ENCODE measurements at regions not wholly inside any gene's neighbourhood (a gene's known extent, or its start where the extent isn't known, plus 50 kb on each side); places are given as distances from the start of the nearest gene placed in this dataset.
"Not testable (repeated sequence)": the region's sequence is repeated elsewhere in the genome, so short reads cannot be mapped to it uniquely, and the experiment has no call there.

DNA sequence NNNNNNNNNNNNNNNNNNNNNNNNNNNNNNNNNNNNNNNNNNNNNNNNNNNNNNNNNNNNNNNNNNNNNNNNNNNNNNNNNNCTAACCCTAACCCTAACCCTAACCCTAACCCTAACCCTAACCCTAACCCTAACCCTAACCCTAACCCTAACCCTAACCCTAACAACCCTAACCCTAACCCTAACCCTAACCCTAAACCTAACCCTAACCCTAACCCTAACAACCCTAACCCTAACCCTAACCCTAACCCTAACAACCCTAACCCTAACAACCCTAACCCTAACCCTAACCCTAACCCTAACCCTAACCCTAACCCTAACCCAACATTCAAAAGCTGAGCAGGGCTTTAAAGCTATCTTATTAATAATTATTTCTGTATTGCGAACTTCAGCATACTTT is 182.5 kb upstream of the FAM20C start:
- DNase-seq = not testable (repeated sequence)

DNA sequence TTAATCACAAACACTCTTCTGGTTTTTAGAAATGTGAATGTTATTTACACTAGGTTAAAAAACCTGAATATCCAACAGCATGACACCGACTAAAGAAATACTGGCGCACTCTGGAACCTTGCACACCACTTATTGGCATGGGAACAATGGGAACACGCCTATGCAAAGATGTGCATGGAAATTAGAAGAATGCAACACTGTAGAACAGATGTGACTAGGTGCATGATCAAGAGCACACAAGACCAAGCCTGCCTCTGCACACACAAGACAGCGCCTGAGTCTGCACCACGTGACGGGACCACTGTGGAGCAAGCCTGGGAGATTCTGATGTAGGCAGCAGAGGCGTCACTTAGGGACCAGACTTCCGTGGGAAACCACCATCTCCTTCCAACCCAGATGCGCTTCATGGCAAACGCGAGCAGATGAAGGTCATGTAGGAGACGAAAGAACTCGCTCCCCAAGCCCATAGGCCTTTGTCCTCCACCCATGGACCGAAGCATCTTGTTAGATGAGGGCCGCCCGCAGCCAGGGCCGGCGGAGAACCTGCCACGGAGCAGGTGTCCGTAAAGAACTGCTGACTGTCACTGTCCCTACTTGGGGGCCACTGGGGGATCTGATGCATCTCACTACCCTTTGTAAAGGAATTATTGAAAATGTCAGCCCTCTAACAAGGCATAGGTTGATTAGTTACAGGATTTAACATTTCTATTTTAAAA is 159.6 kb upstream of the FAM20C start:
- not testable (repeated sequence) for DNase-seq

DNA sequence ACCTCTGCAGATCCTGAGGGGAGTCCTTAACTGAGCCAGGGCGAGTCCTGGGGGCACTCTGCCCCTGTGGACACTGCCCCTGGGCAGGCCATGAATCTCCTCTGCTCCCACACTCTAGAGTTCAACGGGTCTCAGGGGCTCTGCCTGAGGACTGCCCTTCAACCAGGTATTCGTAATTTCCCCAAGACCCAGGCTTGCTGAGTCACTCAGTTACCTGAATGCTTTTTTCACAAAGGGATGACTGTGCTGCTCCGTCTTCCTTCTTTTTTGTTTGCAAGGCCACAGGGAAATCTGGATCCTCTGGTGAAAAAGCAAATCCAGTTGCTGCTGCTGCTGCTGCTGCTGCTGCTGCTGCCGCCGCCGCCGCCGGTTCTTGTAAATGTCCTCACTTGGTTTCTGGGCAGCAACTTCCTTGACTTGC is 157.2 kb upstream of the FAM20C start:
- not testable (repeated sequence) for DNase-seq

- DNase-seq = not testable (repeated sequence)
These were observed 155.8 kb upstream of the FAM20C start for GRCh38 chr7:36539-36938.

DNA sequence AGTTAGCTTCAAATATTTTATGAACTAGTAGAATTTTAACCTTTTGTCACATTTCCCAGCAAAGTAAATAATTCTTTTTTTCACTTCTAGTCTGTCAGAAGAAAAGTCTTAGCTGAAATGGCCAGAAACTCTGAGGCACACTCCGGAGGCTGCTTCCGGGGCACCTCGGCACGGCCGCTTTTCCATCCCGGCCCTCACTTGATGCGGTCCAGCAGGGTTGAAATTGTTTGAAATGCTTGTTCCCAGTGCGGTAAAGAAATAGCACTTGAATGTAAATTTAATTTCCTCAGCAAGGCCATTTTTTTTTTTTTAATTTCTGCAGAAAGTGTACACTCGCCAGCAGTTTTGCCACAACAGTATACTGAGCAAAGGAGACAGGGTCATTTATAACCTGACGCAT is 154.7 kb upstream of the FAM20C start:
- DNase-seq = not testable (repeated sequence)

- DNase-seq = not testable (repeated sequence)
These were observed 153.9 kb upstream of the FAM20C start for GRCh38 chr7:38444-38843.

DNA sequence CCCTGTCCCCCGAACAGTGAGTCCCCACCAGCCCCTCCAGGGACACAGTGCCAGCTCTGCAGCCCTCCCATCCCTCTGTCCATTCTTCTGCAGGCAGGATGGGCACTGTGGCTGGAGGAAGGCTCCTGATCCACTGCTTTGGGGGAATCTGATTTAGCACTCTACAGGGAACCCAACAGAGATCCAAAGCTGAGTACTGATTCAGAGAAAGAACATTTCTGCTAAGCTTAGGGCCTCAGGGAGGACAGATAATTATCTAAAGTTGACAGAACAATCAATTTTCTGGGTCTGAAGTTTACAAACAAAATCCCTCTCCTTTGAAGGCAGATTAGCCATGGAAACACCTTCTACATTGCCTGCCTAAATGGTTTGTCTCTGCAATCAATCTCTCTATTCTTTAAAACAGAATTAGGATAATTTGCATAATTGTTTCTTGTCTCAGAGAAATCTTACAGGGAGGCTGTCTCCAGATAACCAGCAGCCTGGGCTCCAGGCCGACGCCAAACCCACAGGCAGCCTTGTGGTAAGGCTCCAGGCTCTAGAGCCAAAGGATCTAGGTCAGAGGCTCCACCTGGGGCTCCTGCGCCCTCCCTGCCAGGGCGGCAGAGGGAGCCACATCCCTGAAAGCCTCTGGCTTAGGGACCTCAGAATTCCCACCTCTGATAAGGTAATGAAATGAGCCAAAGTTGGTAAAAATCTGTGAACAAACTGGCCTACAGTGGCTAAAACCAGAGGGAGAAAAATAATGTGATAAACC is 152.2 kb upstream of the FAM20C start:
- DNase-seq = not testable (repeated sequence)

DNA sequence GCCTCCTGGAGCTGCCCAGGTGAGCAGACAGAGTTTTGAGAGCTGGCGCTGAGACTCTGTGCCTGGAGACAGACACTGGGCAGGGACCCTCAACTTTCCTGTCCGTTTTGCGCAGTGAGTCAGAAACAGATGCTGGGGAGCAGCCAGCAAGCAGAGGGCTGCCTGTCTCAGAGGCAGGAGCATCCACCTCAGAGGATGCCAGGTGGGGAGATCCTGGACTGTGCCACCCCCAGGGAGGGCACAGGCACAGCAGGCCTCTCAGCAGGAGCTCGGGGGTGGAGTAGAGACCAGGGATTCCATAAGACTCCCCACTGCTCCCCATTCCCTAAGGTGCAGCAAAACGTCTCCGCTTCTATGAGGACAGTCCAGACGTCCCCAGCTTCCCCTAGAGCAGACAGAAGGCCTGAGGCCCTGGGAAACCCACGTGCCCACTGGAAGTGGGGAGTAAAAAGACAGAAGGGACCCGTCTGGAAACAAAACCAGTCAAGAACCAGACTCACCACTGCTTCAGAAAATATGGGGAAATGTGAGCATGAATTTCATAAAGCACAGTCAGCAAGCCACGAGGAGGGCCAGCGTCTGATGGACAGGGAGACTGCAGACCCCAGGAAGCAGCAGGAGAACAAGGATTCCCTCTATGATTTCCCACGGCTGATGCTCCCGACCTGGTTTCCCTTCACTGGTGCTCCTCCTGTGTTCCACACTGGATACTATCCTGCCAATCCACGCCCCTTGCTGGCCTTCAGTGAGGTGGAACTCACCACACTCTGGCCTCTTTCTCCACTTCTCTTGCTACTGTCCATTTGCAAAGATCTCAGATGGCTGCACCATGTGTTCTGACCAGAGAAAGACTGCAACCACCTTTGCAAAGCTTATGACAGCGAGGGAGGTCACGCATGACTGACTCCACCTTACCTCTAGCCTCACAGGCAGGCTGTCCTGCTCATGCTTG is 151.3 kb upstream of the FAM20C start:
- DNase-seq = no peak

- DNase-seq = no peak
These were observed 150.3 kb upstream of the FAM20C start for GRCh38 chr7:41917-42565.

GRCh38 chr7:43791-44540 is 148.4 kb upstream of the FAM20C start:
- DNase-seq = no peak

GRCh38 chr7:44541-44896 is 147.9 kb upstream of the FAM20C start:
- DNase-seq = no peak

DNA sequence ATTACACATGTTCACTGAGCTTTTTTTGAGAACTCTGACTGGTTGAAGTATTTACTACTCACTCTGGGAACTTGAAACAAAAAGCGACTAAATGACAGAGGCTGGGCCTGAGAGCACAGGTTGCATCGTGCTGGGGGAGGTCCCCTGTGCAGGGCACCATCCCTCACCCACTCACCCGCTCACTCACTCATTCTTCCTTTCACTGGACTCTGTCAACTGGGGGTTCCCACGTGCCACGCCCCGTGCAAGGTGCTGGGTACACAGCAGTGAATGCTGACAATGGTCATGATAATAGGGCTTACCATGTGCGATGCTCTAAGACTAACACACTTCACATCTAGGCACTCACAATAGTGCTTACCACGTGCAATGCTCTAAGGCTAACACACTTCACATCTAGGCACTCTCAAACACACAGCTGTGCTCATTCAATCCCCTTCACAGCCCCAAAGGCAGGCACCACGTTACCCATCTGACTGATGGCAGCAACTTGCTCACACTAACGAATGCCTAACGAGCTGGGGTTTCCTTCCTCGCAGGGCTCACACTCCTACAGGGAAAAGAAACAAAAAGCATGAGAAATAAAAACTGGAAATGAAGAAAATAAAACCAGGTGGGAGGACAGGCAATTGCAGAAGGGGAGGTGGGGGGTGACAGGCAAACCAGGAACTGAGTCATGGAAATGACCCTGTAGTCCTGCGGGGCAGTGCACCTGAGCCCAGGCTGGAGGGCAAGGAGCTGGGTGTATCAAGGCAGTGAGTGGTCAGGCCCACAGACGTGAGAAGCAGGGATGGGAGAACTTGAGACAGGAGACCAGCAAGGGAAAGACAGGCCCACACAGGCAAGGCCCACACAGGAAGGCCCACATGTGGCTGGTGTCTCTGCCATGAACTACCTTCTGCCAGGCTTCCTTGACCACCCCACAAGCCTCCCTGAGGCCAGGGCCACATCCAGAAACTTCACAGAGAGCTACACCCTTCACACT is 147.0 kb upstream of the FAM20C start:
- no peak for DNase-seq

- DNase-seq = no peak
These were observed 146.1 kb upstream of the FAM20C start for GRCh38 chr7:46123-46829.

DNA sequence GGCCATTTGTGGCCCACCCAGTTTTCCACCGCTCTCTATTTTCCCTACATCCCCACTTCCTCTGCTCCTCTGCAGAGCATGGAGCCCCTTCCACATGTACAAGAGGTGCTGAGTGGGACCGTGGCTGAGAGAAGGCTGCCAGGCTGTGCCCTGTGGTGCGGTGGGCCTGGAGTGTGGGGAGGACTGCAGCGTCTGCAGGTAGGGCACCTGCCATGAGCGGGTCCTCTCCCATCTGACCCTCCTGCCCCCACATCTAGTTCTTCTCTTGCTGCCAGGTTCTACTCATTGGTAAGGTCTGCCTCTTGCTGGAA is 145.6 kb upstream of the FAM20C start:
- DNase-seq = no peak

DNA sequence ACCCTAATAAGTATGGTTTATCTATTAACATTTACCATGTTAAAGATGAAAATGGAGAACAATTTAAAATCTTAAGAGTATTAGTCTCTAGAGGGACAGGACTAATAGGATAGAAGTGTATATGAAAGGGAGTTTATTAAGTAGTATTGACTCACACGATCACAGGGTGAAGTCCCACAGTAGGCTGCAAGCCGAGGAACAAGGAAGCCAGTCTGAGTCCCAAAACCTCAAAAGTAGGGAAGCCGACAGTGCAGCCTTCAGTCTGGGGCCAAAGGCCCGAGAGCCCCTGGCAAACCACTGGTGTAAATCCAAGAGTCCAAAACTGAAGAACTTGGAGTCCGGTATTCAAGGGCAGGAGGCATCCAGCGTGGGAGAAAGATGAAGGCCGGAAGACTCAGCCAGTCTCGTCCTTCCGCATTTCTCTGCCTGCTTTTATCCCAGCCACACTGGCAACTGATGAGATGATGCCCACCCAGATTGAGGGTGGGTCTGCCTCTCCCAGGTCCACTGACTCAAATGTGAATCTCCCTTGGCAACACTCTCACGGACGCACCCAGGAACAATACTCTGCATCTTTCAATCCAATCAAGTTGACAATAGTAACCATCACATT is 140.8 kb upstream of the FAM20C start:
- DNase-seq = no peak

DNA sequence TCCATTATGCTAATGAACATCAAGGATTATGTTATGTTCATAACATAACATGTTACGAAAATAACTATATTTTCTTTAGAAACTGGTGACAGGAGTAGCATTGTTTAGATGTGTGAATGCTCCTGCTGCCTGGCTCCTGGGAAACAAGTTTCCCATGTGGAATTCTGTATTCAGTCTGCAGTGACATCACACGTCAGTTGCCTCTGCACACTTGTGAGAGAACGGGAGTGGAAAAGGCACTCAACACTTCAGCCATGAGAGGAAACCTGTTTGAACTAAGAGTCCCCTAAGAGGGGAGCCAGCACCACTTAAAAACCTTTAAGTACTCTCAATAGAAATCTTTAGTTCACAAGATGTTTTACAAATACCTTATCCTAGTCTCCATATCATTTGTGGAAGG is 140.3 kb upstream of the FAM20C start:
- DNase-seq = no peak

DNA sequence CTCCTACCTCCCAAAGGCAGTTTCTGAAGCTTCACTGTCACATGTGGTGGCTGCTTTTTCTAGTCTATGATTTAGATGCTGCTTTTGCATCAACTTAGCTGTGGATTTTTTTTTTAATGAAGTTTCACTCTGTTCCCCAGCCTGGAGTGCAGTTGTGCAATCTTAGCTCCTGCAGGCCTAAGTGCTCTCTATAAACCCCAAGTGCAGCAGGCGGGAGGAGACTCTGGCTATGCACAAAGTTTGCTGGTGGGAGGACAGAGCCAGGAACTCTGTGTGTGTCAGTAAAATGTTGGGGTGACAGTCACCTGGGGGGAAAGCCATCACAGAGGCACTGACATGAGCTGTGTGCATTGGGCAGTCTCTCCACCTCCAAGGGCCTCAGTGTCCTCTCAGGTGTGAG is 138.8 kb upstream of the FAM20C start:
- DNase-seq = no peak

- DNase-seq = no peak
These were observed 137.8 kb upstream of the FAM20C start for GRCh38 chr7:54615-55014.

Data from amygdala (tissue), 56 donors.